Loucy (cell line): ENCODE measurements at regions not wholly inside any gene's neighbourhood (a gene's known extent, or its start where the extent isn't known, plus 50 kb on each side); places are given as distances from the start of the nearest gene placed in this dataset.

Experiments
- H2AFZ ChIP-seq: fragments of 200-600 bp; sonication (generic); 2 replicates; pipeline ENCODE4 v1.6.0; 2016; ENCODE audit warnings: antibody characterized with exemption, mild to moderate bottlenecking, low read length, moderate library complexity
- H3F3A ChIP-seq: fragments of 200-600 bp; 2 replicates; pipeline ENCODE4 v1.6.0; 2016; ENCODE audit warnings: antibody characterized with exemption, low read depth, mild to moderate bottlenecking
- H3K27me3 ChIP-seq: fragments of 200-600 bp; sonication (generic); 2 replicates; pipeline ENCODE4 v1.6.1; 2014; ENCODE audit warnings: low read length, mild to moderate bottlenecking; ENCODE audit not compliant: insufficient read depth, poor library complexity, severe bottlenecking
- H3K36me3 ChIP-seq: fragments of 200-600 bp; sonication (generic); 2 replicates; pipeline ENCODE4 v1.6.1; 2016; ENCODE audit warnings: low read length; ENCODE audit not compliant: insufficient read depth
- H3K4me1 ChIP-seq: fragments of 200-600 bp; sonication (generic); 2 replicates; pipeline ENCODE4 v1.5.1; 2014; ENCODE audit warnings: low read length, mild to moderate bottlenecking; ENCODE audit not compliant: insufficient read depth, poor library complexity, severe bottlenecking
- H3K4me2 ChIP-seq: fragments of 200-600 bp; sonication (generic); 2 replicates; pipeline ENCODE4 v1.6.0; 2014; ENCODE audit warnings: antibody characterized with exemption, low read length, low read depth, mild to moderate bottlenecking; ENCODE audit not compliant: poor library complexity, severe bottlenecking
- H3K4me3 ChIP-seq: fragments of 200-600 bp; sonication (generic); 2 replicates; pipeline ENCODE4 v1.5.1; 2014; ENCODE audit warnings: low read length, mild to moderate bottlenecking, mixed read lengths; ENCODE audit not compliant: poor library complexity, severe bottlenecking
- H3K79me2 ChIP-seq: fragments of 200-600 bp; sonication (generic); 2 replicates; pipeline ENCODE4 v1.6.1; 2014; ENCODE audit warnings: low read length; ENCODE audit not compliant: insufficient read depth
- H3K9ac ChIP-seq: fragments of 200-600 bp; sonication (generic); 2 replicates; pipeline ENCODE4 v1.6.0; 2014; ENCODE audit warnings: mild to moderate bottlenecking, low read depth, low read length, moderate library complexity; ENCODE audit not compliant: poor library complexity, severe bottlenecking
- H3K9me2 ChIP-seq: fragments of 200-600 bp; sonication (generic); replicated peaks from 2 replicates; pipeline ENCODE4 v1.6.1; 2016; ENCODE audit warnings: low read depth, low read length, mixed read lengths
- H3K9me3 ChIP-seq: fragments of 200-600 bp; sonication (generic); 2 replicates; pipeline ENCODE4 v1.6.1; 2014; ENCODE audit warnings: mild to moderate bottlenecking, antibody characterized with exemption, low read length, low read depth; ENCODE audit not compliant: insufficient read depth
- H4K20me1 ChIP-seq: fragments of 200-600 bp; sonication (generic); 2 replicates; pipeline ENCODE4 v1.6.0; 2014; ENCODE audit warnings: antibody characterized with exemption, low read length, mild to moderate bottlenecking; ENCODE audit not compliant: insufficient read depth, poor library complexity, severe bottlenecking
- CTCF ChIP-seq: fragments of 200-600 bp; sonication (generic); conservative IDR thresholded peaks from 2 replicates; pipeline ENCODE4 v1.5.1; 2014; ENCODE audit warnings: mild to moderate bottlenecking, antibody characterized with exemption, low read length
- EZH2phosphoT487 ChIP-seq: fragments of 200-600 bp; IDR thresholded peaks from 2 replicates; pipeline ENCODE4 v1.6.1; 2018; ENCODE audit warnings: antibody characterized with exemption, mild to moderate bottlenecking, moderate library complexity, borderline replicate concordance

DNA sequence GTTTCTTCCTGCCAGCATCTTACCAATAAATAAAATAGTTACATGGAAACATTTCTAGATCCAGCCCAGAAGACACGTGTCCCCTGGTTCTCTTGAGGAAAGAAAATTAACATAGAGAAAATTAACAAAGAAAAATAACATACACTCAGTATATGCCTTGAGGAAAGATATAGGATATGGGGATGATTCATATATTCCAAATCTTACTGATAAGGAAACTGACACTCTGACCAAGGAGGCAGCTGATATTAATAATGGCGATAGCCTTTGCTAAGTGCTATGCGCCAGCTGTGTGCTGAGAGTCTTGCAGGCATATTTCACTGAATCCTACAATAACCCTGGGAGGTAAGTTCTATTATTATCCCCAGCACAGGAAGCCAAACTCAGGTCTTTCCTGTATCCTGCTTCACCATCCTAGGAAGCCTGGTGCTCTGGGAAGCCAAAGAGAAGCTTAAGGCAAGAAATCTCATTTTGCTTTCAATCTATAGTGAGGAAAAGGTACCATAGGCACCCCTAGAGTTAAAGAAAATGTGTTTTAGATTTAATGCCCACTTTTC is 302.7 kb upstream of the NREP start:
- no peaks in the 10 kb centered on the region for H4K20me1 ChIP-seq
- no peak overlapping the region for H3K4me3 ChIP-seq
- no peaks in the 10 kb centered on the region for H3F3A ChIP-seq
- peaks cover 7% of the 10 kb centered on the region for H3K4me1 ChIP-seq
- H3K36me3 ChIP-seq = no peaks in the 10 kb centered on the region
- H3K79me2 ChIP-seq = no peaks in the 10 kb centered on the region
- no peak overlapping the region for H2AFZ ChIP-seq
- H3K27me3 ChIP-seq = no peaks in the 10 kb centered on the region
- H3K9ac ChIP-seq = no peak overlapping the region
- H3K4me2 ChIP-seq = peak overlapping the region; percentile 40
- H3K9me2 ChIP-seq = no peaks in the 10 kb centered on the region
- TF ChIP-seq CTCF (no peak), EZH2phosphoT487 (no peak)
- no peaks in the 10 kb centered on the region for H3K9me3 ChIP-seq

DNA sequence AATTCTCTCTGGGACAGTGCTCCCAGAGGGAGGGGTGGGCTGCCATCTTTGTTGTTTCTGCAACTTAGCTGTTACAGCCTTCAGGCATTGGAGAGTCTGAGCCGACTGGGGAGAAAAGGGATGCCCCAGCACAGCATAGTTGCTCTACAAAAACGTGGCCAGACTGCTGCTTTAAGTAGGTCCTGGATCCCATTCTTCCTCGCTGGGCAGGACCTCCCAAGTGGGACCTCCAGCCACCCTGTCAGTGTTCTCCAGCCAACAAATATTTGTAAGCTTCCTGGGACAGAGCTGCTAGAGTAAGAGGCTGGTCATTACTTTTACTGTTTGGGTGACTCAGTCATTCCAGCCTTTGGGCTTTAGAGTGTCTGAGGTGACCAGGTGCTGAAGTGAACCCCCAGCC is 292.7 kb upstream of the NREP start:
- H3K9ac ChIP-seq = no peak overlapping the region
- H3K27me3 ChIP-seq = no peaks in the 10 kb centered on the region
- no peak overlapping the region for H3K4me2 ChIP-seq
- H3F3A ChIP-seq = no peaks in the 10 kb centered on the region
- no peaks in the 10 kb centered on the region for H3K9me2 ChIP-seq
- H3K79me2 ChIP-seq = no peaks in the 10 kb centered on the region
- H4K20me1 ChIP-seq = no peaks in the 10 kb centered on the region
- TF ChIP-seq EZH2phosphoT487 (no peak), CTCF (no peak)
- no peaks in the 10 kb centered on the region for H3K9me3 ChIP-seq
- H3K4me1 ChIP-seq = no peaks in the 10 kb centered on the region
- no peak overlapping the region for H3K4me3 ChIP-seq
- H2AFZ ChIP-seq = no peak overlapping the region
- H3K36me3 ChIP-seq = no peaks in the 10 kb centered on the region

DNA sequence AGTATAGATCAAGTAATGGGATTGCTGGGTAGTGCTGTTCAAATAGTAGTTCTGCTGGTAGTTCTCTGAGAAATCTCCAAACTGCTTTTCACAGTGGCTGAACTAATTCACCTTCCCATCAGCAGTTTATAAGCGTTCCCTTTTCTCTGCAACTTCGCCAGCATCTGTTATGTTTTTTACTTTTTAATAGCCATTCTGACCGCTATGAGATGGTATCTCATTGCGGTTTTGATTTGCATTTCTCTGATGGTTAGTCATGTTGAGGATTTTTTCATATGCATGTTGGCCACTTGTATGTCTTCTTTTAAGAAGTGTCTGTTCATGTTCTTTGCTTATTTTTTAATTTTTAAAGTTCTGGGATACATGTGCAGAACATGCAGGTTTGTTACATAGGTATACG is 279.2 kb upstream of the NREP start:
- Histone ChIP-seq H3K27me3 (no peaks in the 10 kb centered on the region), H3K4me2 (no peak overlapping the region), H3F3A (no peaks in the 10 kb centered on the region), H4K20me1 (no peaks in the 10 kb centered on the region), H3K4me1 (no peaks in the 10 kb centered on the region), H3K9me2 (no peaks in the 10 kb centered on the region), H3K36me3 (no peaks in the 10 kb centered on the region), H2AFZ (no peak overlapping the region), H3K4me3 (no peak overlapping the region), H3K9ac (no peak overlapping the region), H3K9me3 (no peaks in the 10 kb centered on the region), H3K79me2 (no peaks in the 10 kb centered on the region)
- no peak for TF ChIP-seq EZH2phosphoT487
- no peak for TF ChIP-seq CTCF
